Loucy (cell line): ENCODE measurements at regions not wholly inside any gene's neighbourhood (a gene's known extent, or its start where the extent isn't known, plus 50 kb on each side); places are given as distances from the start of the nearest gene placed in this dataset.

ENCODE experiments used
- EZH2phosphoT487 ChIP-seq: fragments of 200-600 bp; IDR thresholded peaks from 2 replicates; pipeline ENCODE4 v1.6.1; 2018; ENCODE audit warnings: antibody characterized with exemption, mild to moderate bottlenecking, moderate library complexity, borderline replicate concordance
- TF ChIP-seq, protein P1 (sequence below): fragments of 200-600 bp; sonication (generic); conservative IDR thresholded peaks from 2 replicates; pipeline ENCODE4 v1.5.1; 2014; ENCODE audit warnings: mild to moderate bottlenecking, antibody characterized with exemption, low read length

DNA sequence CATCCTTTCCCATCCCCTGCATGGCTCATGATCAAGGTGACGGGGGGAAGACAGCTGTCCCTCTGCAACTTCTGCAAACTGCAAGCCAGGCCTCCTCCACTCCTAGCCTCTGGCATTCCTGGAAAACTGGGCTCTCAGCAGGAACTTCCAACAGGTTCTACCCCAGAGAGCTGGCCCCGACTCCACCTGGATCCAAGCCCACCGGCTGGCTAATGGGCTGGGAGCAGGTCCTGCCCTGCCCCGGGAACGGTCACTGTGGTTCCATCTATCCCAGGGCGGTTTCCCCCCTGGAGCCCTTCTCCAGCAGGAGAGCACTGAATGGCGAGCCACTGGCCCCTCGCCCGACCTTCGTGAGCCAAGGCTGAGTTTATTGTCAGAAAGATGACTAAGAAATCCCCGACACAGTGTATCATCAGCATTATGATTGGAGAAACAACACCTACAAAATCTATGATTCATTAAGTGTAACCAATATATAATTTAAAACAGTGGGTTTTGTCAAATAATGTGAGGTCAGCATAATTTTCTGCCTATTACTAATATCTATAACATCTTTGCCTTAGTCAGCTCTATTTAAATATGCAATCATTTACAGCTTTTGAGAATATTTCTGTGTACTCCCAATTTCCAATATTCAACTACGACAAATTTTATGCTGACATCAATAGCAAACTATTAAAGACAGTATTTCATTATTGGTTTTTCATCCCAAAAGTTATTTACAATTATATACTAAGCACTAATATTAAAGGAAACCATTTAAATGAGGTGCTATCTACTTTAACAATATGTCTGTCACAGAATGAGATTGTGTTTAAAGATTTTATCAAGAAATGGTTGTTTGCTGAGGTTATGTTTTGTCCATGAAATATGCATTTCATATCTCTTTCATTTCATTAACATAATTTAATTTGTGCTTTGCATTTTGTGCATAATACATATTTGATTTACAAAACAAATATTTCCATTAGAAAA is 133.0 kb downstream of the URI1 start:
- TF ChIP-seq, protein P1, sequence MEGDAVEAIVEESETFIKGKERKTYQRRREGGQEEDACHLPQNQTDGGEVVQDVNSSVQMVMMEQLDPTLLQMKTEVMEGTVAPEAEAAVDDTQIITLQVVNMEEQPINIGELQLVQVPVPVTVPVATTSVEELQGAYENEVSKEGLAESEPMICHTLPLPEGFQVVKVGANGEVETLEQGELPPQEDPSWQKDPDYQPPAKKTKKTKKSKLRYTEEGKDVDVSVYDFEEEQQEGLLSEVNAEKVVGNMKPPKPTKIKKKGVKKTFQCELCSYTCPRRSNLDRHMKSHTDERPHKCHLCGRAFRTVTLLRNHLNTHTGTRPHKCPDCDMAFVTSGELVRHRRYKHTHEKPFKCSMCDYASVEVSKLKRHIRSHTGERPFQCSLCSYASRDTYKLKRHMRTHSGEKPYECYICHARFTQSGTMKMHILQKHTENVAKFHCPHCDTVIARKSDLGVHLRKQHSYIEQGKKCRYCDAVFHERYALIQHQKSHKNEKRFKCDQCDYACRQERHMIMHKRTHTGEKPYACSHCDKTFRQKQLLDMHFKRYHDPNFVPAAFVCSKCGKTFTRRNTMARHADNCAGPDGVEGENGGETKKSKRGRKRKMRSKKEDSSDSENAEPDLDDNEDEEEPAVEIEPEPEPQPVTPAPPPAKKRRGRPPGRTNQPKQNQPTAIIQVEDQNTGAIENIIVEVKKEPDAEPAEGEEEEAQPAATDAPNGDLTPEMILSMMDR = no peak
- TF ChIP-seq EZH2phosphoT487 = no peak
